NT2/D1 (cell line): ENCODE measurements at regions not wholly inside any gene's neighbourhood (a gene's known extent, or its start where the extent isn't known, plus 50 kb on each side); places are given as distances from the start of the nearest gene placed in this dataset.

Experiments
- DNase-seq: peaks from one replicate; pipeline ENCODE4 v3.0.0-alpha.2; 2011; ENCODE audit warnings: low read depth, low spot score
- H3K27me3 ChIP-seq: 2 replicates; pipeline ENCODE4 v1.6.0; 2011; ENCODE audit warnings: mild to moderate bottlenecking; ENCODE audit not compliant: insufficient read length, insufficient read depth
- H3K36me3 ChIP-seq: 2 replicates; pipeline ENCODE4 v1.6.1; 2011; ENCODE audit warnings: mild to moderate bottlenecking, low read length, mixed read lengths; ENCODE audit not compliant: insufficient read depth, insufficient read length
- H3K4me1 ChIP-seq: 2 replicates; pipeline ENCODE4 v1.5.1; 2011; ENCODE audit not compliant: insufficient read depth, insufficient read length
- H3K4me3 ChIP-seq: 2 replicates; pipeline ENCODE4 v1.5.1; 2011; ENCODE audit warnings: low read depth; ENCODE audit not compliant: insufficient read length
- H3K9ac ChIP-seq: 2 replicates; pipeline ENCODE4 v1.6.0; 2011; ENCODE audit warnings: low read depth; ENCODE audit not compliant: insufficient read length
- H3K9me3 ChIP-seq: 2 replicates; pipeline ENCODE4 v1.5.1; 2011; ENCODE audit warnings: mild to moderate bottlenecking, low read length; ENCODE audit not compliant: insufficient read depth
- SUZ12 ChIP-seq: IDR thresholded peaks from 2 replicates; pipeline ENCODE4 v1.6.1; 2011; ENCODE audit not compliant: insufficient read length, insufficient read depth; ENCODE audit errors: extremely low read depth
- YY1 ChIP-seq: IDR thresholded peaks from 2 replicates; pipeline ENCODE4 v1.6.1; 2011; ENCODE audit not compliant: insufficient read length, insufficient read depth
- ZNF274 ChIP-seq: IDR thresholded peaks from 2 replicates; pipeline ENCODE4 v1.6.1; 2011; ENCODE audit warnings: mild to moderate bottlenecking, low read depth, low read length

DNA sequence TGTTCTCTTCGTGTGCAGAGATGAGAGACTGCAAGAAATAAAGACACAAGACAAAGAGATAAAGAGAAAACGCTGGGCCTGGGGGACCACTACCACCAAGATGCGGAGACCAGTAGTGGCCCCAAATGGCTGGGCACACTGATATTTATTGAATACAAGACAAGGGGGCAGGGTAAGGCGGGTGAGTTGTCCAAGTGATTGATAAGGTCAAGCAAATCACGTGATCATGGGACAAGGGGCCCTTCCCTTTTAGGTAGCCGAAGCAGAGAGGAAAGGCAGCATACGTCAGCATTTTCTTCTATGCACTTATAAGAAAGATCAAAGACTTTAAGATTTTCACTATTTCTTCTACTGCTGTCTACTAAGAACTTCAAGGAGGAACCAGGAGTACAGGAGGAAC, 762.1 kb downstream of the TNS3 start:
- Histone ChIP-seq H3K36me3 (no peaks in the 10 kb centered on the region), H3K27me3 (no peaks in the 10 kb centered on the region), H3K9me3 (no peaks in the 10 kb centered on the region), H3K4me1 (no peaks in the 10 kb centered on the region), H3K9ac (no peak overlapping the region), H3K4me3 (no peak overlapping the region)
- TF ChIP-seq SUZ12 (no peak), YY1 (no peak), ZNF274 (no peak)
- no peak for DNase-seq

DNA sequence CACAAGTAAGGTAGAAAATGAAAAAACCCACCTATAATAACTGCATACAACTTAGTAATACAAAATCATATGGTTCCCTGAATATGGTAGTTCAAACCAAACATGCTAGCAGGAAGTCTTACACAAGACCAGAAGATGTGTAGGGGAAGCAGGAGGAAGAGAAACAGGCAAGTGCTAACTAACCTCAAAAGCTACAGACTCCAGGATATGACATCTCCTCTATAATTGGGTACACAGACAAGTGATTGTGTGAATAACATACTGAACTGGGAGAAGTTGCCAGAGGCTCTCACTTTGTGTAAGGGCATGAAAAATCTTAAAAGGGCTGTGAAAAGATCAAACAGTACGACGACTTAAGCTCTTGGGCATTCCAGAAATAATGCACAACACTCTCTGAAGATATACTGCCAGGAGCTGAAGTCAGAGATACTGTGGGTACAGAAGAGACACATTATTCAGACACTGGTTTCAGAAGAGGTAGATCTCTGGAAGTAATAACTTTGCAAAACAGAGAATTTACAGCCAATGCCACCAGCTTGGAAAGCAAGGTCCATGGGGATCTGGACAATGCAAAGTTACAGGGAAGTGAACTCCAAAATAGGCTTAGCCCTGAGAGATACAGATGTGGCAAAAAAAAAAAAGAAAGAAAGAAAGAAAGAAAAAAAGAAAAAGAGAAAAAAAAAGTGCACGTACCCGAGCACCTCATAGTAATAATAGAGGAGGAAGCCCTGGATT, 767.2 kb downstream of the TNS3 start:
- Histone ChIP-seq H3K36me3 (no peaks in the 10 kb centered on the region), H3K27me3 (no peaks in the 10 kb centered on the region), H3K9me3 (no peaks in the 10 kb centered on the region), H3K4me3 (no peak overlapping the region), H3K4me1 (peaks cover 6% of the 10 kb centered on the region), H3K9ac (no peak overlapping the region)
- TF ChIP-seq ZNF274 (no peak), YY1 (no peak), SUZ12 (no peak)
- DNase-seq, result no peak

DNA sequence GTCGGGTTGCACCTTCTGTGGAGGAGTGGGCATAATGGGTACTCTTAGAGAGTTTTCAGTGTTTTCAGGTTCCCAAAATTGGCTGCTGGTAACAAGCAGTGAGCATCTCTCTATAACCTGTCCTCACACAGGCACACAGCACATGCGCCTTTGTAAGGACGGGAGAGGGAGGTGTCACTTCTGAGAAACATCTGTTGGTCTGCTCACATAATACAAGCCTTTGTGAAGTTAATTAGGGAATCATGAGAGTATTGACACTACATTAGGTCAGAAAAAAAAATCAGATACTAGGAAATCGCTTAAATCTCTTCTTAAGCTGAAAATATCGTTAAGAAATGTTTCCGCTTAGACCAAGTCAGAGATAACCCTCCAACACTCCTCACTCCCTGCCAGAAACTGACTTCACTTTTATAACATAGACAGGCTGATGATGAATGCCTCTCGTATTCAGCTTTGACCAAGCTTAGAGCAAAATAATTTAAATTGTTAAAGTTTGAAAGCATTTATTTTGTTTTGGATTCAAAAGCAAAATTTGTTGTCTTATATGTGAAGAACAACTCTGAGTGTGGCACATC, 769.7 kb downstream of the TNS3 start:
- Histone ChIP-seq H3K36me3 (no peaks in the 10 kb centered on the region), H3K27me3 (no peaks in the 10 kb centered on the region), H3K4me3 (no peak overlapping the region), H3K9ac (no peak overlapping the region), H3K9me3 (0 out of 2 replicates have a peak, but pooled peaks cover 4% of the 10 kb centered on the region), H3K4me1 (peaks cover 6% of the 10 kb centered on the region)
- no peak for DNase-seq
- TF ChIP-seq ZNF274 (no peak), SUZ12 (no peak), YY1 (no peak)

DNA sequence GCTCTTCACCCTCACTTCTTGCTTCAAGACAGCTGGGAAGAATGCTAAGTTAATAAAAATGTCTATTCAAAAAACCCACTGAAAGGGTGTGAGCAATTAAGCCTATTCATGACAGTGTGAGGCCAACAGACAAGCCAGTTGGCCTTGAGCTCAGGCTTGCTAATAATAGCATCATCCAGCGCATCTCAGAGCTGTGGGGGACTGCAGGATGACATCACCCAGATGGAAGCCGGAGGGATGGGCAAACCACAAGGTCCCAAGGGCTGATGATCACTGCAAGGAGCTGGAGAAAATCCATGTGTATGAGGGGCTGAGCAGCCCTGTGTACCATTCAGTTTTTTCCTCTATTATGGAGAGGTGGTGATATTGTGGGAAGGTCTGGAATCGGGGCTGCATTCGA, 770.4 kb downstream of the TNS3 start:
- no peaks in the 10 kb centered on the region for H3K36me3 ChIP-seq
- H3K9me3 ChIP-seq, result 0 out of 2 replicates have a peak, but pooled peaks cover 4% of the 10 kb centered on the region
- no peak overlapping the region for H3K4me3 ChIP-seq
- peaks cover 6% of the 10 kb centered on the region for H3K4me1 ChIP-seq
- DNase-seq, result peak; percentile 32
- TF ChIP-seq ZNF274 (no peak), YY1 (no peak), SUZ12 (no peak)
- no peaks in the 10 kb centered on the region for H3K27me3 ChIP-seq
- H3K9ac ChIP-seq, result no peak overlapping the region

DNA sequence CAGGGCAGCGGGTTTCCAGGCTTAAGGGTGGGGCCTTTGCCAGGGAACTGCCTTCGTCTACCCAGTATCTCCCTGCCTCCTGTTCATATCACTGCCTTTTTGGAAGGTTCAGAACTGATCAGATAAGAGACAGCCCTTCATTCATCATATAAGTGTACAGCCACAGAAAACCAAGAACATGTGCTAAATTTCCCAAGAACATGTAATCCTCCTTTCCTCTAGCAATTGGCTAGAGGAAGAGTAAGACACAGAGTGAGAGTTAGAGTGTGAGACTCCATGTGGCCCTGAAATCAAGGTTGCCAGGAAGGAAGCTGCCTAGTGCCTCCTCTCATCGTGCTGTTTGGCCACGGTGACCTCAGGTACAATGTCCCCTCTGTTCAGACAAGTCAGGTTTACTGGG, 770.9 kb downstream of the TNS3 start:
- Histone ChIP-seq H3K9me3 (0 out of 2 replicates have a peak, but pooled peaks cover 4% of the 10 kb centered on the region), H3K4me1 (peaks cover 6% of the 10 kb centered on the region), H3K9ac (no peak overlapping the region), H3K27me3 (no peaks in the 10 kb centered on the region), H3K4me3 (no peak overlapping the region), H3K36me3 (no peaks in the 10 kb centered on the region)
- no peak for TF ChIP-seq YY1
- no peak for TF ChIP-seq ZNF274
- TF ChIP-seq SUZ12, result no peak
- no peak for DNase-seq

DNA sequence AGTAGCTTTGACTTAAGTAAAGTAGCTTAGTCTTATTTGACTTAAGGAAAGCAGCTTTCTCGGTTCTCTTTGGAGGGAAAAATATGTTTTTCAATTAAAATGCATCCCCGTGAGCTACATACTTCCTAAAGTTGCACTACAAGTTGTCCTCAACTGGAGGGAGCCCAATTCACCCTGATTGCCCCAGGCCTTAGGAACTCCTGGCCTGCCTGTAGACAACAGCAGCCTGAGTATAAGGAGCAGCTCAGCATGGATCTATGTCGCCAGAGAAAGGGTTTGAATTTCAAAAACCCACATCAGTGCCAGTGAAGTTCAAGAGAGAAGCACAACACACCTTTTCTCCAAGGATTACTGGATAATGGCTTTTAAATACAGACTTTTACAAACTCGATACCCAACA, 772.0 kb downstream of the TNS3 start:
- Histone ChIP-seq H3K27me3 (no peaks in the 10 kb centered on the region), H3K4me3 (no peak overlapping the region), H3K9ac (no peak overlapping the region), H3K36me3 (no peaks in the 10 kb centered on the region), H3K4me1 (peaks cover 6% of the 10 kb centered on the region), H3K9me3 (0 out of 2 replicates have a peak, but pooled peaks cover 4% of the 10 kb centered on the region)
- no peak for DNase-seq
- TF ChIP-seq SUZ12, result no peak
- TF ChIP-seq ZNF274, result no peak
- no peak for TF ChIP-seq YY1

DNA sequence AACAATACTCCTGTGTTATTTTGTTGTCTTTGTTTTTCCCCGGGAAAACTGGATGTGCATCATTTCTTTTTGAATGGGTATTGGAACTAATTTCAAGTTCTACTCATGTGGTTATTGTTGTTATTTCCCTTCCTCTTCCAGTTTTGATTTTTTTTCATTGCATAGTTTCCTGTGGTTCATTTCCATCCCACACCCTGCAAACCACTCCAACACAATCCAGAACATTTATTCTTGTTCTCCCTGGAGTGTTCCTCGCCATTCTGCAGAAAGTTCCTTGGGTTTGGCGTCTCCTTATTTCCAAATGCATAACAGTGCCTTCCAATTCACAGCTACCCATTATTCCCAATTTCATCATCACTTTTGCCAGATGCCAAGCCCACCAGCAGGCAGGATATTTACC, 775.1 kb downstream of the TNS3 start:
- no peak for TF ChIP-seq YY1
- no peak for TF ChIP-seq SUZ12
- TF ChIP-seq ZNF274, result no peak
- Histone ChIP-seq H3K4me3 (no peak overlapping the region), H3K36me3 (no peaks in the 10 kb centered on the region), H3K9me3 (0 out of 2 replicates have a peak, but pooled peaks cover 4% of the 10 kb centered on the region), H3K27me3 (no peaks in the 10 kb centered on the region), H3K9ac (no peak overlapping the region), H3K4me1 (peaks cover 4% of the 10 kb centered on the region)
- DNase-seq, result no peak
